Body of pancreas (tissue), 4 donors: ENCODE measurements at regions not wholly inside any gene's neighbourhood (a gene's known extent, or its start where the extent isn't known, plus 50 kb on each side); places are given as distances from the start of the nearest gene placed in this dataset.

ENCODE experiments used
- POLR2A ChIP-seq, 3 donors: fragments of 450-650 bp; IDR thresholded peaks; one replicate each; pipeline ENCODE4 v1.6.1; 2016; ENCODE audit warnings: antibody characterized with exemption in 3 of 3, mild to moderate bottlenecking in 2 of 3
- TF ChIP-seq, protein P1 (sequence below), 7 experiments: fragments of 450-650 bp in 4 of 7; fragments of 200-600 bp in 3 of 7; sonication (generic) in 3 of 7; IDR thresholded peaks; one replicate each; pipeline ENCODE4 v1.5.1; 2016 to 2019; ENCODE audit warnings: antibody characterized with exemption in 7 of 7

DNA sequence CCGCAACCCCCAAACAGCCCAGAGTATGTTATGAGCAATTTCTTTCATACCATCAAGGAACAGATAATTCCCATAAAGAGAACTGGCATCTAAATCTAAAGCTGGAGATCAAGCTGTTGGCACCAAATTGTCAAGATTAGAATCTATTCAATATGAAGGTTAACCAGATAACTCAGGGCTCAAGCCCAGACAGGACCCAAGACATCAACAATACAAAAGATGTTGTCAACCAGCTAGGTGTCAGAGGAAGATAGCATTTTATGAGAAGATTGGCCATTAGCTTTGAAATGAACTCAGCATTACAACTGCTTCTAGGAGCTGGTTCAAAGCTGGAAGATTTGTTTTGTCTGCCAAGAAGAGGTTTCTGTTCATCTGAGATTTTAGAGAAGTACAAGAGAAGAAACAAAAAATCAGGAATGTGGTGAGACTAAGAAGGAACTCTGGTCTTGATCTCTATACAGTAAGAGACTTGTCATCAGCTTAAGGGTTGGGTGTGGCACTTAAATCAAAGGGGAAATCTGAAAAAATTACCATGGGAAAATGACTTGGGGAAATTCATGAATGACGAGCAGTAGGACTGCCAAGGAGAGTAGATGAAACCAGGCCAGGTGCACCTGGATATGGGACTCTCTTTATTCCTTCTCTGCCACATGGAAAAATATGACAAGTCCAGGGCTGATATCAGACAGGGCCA lies 64.2 kb upstream of the COX10 start:
- TF ChIP-seq, protein P1, sequence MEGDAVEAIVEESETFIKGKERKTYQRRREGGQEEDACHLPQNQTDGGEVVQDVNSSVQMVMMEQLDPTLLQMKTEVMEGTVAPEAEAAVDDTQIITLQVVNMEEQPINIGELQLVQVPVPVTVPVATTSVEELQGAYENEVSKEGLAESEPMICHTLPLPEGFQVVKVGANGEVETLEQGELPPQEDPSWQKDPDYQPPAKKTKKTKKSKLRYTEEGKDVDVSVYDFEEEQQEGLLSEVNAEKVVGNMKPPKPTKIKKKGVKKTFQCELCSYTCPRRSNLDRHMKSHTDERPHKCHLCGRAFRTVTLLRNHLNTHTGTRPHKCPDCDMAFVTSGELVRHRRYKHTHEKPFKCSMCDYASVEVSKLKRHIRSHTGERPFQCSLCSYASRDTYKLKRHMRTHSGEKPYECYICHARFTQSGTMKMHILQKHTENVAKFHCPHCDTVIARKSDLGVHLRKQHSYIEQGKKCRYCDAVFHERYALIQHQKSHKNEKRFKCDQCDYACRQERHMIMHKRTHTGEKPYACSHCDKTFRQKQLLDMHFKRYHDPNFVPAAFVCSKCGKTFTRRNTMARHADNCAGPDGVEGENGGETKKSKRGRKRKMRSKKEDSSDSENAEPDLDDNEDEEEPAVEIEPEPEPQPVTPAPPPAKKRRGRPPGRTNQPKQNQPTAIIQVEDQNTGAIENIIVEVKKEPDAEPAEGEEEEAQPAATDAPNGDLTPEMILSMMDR (IDR thresholded peaks at IDR 0.05) = no peak
- no peak for TF ChIP-seq POLR2A (IDR thresholded peaks at IDR 0.05)
